Vagina (tissue), 2 donors: ENCODE measurements at regions not wholly inside any gene's neighbourhood (a gene's known extent, or its start where the extent isn't known, plus 50 kb on each side); places are given as distances from the start of the nearest gene placed in this dataset.

Experiments
- DNase-seq, 2 donors: peaks; one replicate each; pipeline ENCODE4 v3.0.0-alpha.2; 2017; ENCODE audit errors: extremely low spot score in 2 of 2
- H3K27ac ChIP-seq: fragments of 200-600 bp; sonication (generic); one replicate; pipeline ENCODE4 v1.5.1; 2019
- H3K27me3 ChIP-seq: fragments of 200-600 bp; sonication (generic); one replicate; pipeline ENCODE4 v1.5.1; 2019
- H3K36me3 ChIP-seq, 2 donors: fragments of 200-600 bp; sonication (generic); one replicate each; pipeline ENCODE4 v1.5.1; 2017 to 2019
- H3K4me1 ChIP-seq: fragments of 200-600 bp; sonication (generic); one replicate; pipeline ENCODE4 v1.5.1; 2019
- H3K4me3 ChIP-seq, 2 donors: fragments of 200-600 bp; sonication (generic); 1 replicate in 1 of 2; 2 replicates in 1 of 2; pipeline ENCODE4 v1.5.1; 2016 to 2019
- H3K9me3 ChIP-seq: fragments of 200-600 bp; sonication (generic); one replicate; pipeline ENCODE4 v1.5.1; 2019
- POLR2A ChIP-seq, 2 donors: fragments of 450-650 bp; IDR thresholded peaks; one replicate each; pipeline ENCODE4 v1.6.1; 2017; ENCODE audit warnings: antibody characterized with exemption in 2 of 2, mild to moderate bottlenecking in 2 of 2, moderate library complexity in 2 of 2
- POLR2AphosphoS5 ChIP-seq, 2 donors: sonication (generic); formaldehyde crosslinking; IDR thresholded peaks; one replicate each; pipeline ENCODE4 v1.9.0; 2017; ENCODE audit warnings: antibody characterized with exemption in 2 of 2, mild to moderate bottlenecking in 2 of 2, low read depth in 1 of 2; ENCODE audit not compliant: insufficient read depth in 1 of 2
- intact Hi-C: fragments of 100-400 bp; cut with DNase I; formaldehyde crosslinking; loops from one replicate; pipeline ENCODE4 v1.15.1; 2023
- TF ChIP-seq, protein P1 (sequence below), 3 experiments: fragments of 450-650 bp in 2 of 3; fragments of 200-600 bp in 1 of 3; sonication (generic) in 1 of 3; IDR thresholded peaks; one replicate each; pipeline ENCODE4 v1.5.1; 2017 to 2019; ENCODE audit warnings: antibody characterized with exemption in 3 of 3, mild to moderate bottlenecking in 2 of 3, moderate library complexity in 2 of 3

DNA sequence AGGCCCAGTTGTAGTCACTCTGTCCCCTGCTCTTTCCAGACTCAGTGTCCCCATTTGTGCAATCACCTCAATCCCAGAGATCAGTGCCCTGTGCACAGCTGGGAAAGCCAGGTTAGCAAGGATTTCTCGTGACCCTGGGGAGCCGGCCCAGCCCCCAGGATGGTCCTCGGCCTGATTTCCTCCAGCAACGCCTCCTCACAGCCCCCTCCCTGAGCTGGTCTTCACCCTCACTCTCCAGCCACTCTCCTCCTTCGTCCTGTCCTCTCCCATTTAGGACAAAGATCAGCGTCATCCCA lies 194.8 kb upstream of the C14orf180 start:
- TF ChIP-seq POLR2A (IDR thresholded peaks at IDR 0.05) = no peak
- Histone ChIP-seq H3K27ac (no peak overlapping the region), H3K27me3 (no peaks in the 10 kb centered on the region), H3K36me3 (no peaks in the 10 kb centered on the region), H3K4me1 (peaks cover 6% of the 10 kb centered on the region), H3K9me3 (no peaks in the 10 kb centered on the region), H3K4me3 (no peak overlapping the region)
- no peak for DNase-seq
- intact Hi-C loops = no loop called here

DNA sequence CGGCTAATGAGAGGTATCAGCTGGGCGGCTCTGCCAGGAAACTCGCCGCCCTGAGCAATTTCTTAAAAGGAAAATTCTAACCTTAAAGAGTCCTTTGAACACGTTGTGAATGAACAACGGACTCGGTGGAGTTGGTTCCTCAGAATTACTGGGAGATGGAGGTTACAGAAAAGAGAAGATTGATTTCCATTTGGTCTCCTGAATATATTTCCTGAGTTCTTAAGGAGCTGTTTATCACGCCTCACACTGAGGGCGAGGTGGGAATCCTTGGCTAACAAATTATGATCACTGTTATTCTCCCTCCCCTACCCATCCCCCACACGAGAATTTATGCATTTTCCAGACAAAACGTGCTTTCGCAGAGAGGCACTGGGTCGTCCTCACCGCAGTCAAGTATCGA lies 194.5 kb upstream of the C14orf180 start:
- no peaks in the 10 kb centered on the region for H3K27me3 ChIP-seq
- H3K36me3 ChIP-seq = no peaks in the 10 kb centered on the region
- no peak overlapping the region for H3K4me3 ChIP-seq
- H3K9me3 ChIP-seq = no peaks in the 10 kb centered on the region
- peaks cover 6% of the 10 kb centered on the region for H3K4me1 ChIP-seq
- TF ChIP-seq POLR2A (IDR thresholded peaks at IDR 0.05) (no peak), POLR2AphosphoS5 (IDR thresholded peaks at IDR 0.05; ENCODE audit: insufficient read depth in 1 of 2, low read depth in 1 of 2) (no peak)
- TF ChIP-seq, protein P1, sequence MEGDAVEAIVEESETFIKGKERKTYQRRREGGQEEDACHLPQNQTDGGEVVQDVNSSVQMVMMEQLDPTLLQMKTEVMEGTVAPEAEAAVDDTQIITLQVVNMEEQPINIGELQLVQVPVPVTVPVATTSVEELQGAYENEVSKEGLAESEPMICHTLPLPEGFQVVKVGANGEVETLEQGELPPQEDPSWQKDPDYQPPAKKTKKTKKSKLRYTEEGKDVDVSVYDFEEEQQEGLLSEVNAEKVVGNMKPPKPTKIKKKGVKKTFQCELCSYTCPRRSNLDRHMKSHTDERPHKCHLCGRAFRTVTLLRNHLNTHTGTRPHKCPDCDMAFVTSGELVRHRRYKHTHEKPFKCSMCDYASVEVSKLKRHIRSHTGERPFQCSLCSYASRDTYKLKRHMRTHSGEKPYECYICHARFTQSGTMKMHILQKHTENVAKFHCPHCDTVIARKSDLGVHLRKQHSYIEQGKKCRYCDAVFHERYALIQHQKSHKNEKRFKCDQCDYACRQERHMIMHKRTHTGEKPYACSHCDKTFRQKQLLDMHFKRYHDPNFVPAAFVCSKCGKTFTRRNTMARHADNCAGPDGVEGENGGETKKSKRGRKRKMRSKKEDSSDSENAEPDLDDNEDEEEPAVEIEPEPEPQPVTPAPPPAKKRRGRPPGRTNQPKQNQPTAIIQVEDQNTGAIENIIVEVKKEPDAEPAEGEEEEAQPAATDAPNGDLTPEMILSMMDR (IDR thresholded peaks at IDR 0.05) = no peak
- no peak for DNase-seq
- intact Hi-C loops = no loop called here
- H3K27ac ChIP-seq = no peak overlapping the region

DNA sequence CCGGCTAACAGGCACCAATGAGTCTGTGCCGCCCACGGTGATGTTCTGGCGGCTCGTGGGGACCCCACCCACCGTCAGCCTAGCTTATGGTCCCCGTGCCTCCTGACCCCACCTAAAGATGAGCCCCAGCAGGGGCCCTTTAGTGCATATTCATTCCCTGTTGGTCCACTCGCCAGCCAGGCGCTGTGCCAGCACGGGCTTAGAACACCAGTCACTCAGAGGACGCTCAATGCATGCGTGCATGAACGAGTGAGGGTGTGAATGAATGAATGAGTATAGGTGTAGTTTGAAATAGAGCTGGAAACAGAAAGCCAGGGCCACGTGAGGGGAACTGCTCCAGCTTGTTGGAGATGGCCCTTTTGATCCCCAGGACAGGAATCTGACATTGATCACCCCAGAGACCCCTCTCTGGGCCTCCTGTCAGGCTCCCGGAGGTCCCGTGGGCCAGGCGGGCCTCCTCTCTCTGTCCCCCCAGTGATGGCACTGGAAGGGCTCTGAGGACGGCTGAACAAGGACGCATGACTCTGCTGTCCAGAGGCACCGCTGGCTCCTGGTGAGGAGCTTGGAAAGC lies 193.9 kb upstream of the C14orf180 start:
- Histone ChIP-seq H3K27ac (no peak overlapping the region), H3K27me3 (no peaks in the 10 kb centered on the region), H3K9me3 (no peaks in the 10 kb centered on the region), H3K36me3 (no peaks in the 10 kb centered on the region), H3K4me3 (no peak overlapping the region), H3K4me1 (peaks cover 6% of the 10 kb centered on the region)
- intact Hi-C loops = no loop called here
- TF ChIP-seq, protein P1 (IDR thresholded peaks at IDR 0.05) = no peak
- no peak for TF ChIP-seq POLR2A (IDR thresholded peaks at IDR 0.05)
- no peak for TF ChIP-seq POLR2AphosphoS5 (IDR thresholded peaks at IDR 0.05; ENCODE audit: insufficient read depth in 1 of 2, low read depth in 1 of 2)
- no peak for DNase-seq

DNA sequence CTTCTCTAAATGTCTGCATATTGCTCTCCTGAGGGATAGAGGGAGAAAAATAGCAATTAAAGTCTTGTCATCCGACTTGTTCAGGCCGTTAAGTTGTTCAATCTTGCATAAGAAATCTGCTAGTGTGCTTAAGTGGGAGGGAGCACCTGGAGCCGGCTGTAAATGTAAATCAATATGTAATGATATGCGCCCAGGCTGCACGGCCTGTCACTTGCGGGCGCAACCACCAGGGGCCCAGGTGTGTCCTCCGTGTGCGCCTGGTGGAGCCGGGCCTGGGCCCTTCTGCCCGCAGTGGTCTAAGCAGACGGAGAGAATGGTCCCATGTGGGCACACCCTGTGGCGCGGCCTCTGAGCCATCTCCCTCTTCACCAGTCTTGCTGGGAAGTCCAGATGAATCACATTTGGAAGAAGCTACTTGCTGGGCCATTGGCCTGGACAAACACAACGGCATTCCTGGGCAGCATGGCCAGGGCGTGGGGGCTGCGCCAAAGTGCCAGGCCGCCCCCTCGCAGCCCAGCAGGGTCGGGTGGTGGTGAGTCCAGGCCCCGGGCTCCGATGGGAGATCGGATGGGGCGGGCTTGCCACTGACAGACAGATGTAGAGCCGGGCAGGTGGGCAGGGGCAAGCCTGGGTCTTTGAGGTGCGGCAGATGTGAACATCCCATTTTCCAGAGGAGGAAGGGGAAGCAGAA lies 193.3 kb upstream of the C14orf180 start:
- TF ChIP-seq POLR2AphosphoS5 (IDR thresholded peaks at IDR 0.05; ENCODE audit: insufficient read depth in 1 of 2, low read depth in 1 of 2) (no peak), POLR2A (IDR thresholded peaks at IDR 0.05) (no peak)
- TF ChIP-seq, protein P1 (IDR thresholded peaks at IDR 0.05) = no peak
- no peaks in the 10 kb centered on the region for H3K36me3 ChIP-seq
- H3K9me3 ChIP-seq = no peaks in the 10 kb centered on the region
- peaks cover 6% of the 10 kb centered on the region for H3K4me1 ChIP-seq
- no peak overlapping the region for H3K4me3 ChIP-seq
- intact Hi-C loops = no loop called here
- H3K27me3 ChIP-seq = no peaks in the 10 kb centered on the region
- H3K27ac ChIP-seq = no peak overlapping the region
- DNase-seq = no peak

DNA sequence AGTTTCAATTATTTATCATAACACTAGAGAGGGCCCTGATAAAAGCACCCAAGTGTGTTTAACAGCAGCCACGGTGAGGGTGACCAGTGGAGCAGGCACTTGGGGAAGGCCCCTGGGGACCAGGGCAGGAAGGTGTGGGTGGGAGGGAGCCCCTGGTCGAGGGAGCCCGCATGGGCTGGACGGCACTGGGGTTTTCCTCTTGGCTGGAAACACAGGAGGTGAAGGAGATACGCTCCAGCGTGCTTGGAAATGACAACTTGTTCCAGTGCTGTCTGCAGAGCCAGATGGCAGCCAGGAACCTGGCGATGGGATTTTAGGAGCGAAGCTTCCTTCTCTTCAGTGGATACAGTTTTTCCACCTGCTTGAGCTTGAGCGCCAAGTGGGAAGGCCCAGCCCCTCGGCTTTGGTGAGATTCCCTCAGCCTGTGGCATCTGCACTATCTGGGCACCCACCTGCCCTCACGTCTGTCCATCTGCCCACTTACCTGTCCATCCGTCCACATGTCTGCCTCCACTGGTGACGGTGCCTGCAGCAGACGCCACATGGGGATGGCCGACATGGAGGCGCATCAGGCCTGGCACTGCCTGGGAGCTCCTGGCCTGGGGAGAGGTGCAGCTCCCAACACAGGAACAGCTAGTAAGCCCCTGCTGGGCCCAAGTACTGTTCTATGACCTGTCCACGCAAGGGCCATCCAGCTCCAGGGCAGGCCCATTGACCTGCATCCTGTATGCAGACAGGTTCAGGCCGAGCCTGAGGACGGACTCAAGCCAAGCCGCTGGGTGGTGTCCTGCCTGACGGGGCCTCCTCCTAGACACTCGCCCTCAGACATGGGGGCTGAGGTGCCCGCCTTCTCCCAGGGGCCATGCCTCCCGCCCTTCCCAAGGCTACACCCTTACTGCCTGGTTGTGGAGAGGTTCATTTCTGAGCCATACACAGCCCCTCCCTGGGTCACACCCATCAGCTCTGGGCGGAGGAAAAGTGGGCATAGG lies 192.2 kb upstream of the C14orf180 start:
- intact Hi-C loops = no loop called here
- H3K9me3 ChIP-seq = no peaks in the 10 kb centered on the region
- no peak for DNase-seq
- no peak overlapping the region for H3K27ac ChIP-seq
- H3K4me3 ChIP-seq = no peak overlapping the region
- H3K4me1 ChIP-seq = peaks cover 6% of the 10 kb centered on the region
- TF ChIP-seq POLR2A (IDR thresholded peaks at IDR 0.05) (no peak), POLR2AphosphoS5 (IDR thresholded peaks at IDR 0.05; ENCODE audit: insufficient read depth in 1 of 2, low read depth in 1 of 2) (no peak)
- TF ChIP-seq, protein P1 (IDR thresholded peaks at IDR 0.05) = no peak
- no peaks in the 10 kb centered on the region for H3K27me3 ChIP-seq
- no peaks in the 10 kb centered on the region for H3K36me3 ChIP-seq
